UCSD-AML1 (cell line): ENCODE measurements at regions not wholly inside any gene's neighbourhood (a gene's known extent, or its start where the extent isn't known, plus 50 kb on each side); places are given as distances from the start of the nearest gene placed in this dataset.

Experiments
- DNase-seq: peaks from one replicate; lab custom pipeline; 2025; ENCODE audit not compliant: unreplicated experiment; lab: John Stamatoyannopoulos, UW

- DNase-seq = no peak
Measured at GRCh38 chr11:105553025-105553424, 56.8 kb upstream of the GRIA4 start.

DNA sequence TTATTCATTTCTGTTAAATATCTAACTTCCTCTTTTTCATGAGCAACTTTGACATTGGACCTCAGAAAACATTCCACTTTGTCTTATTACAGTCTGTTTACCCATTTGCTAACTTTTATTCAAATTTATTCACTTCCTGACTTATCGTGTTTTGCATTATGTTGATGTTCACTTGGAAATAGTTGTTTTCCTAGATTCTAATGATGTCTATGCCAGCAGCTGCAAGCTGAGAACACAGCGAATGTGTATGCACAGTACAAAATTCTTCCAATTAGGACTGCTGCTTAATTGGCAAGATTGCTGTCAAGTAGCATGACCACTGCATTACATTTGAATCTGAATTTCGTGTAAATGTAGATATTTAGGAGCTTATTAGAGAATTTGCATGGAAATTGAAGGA is 61.5 kb upstream of the GRIA4 start:
- no peak for DNase-seq

- DNase-seq = no peak
Measured at GRCh38 chr11:105538588-105538987, 71.3 kb upstream of the GRIA4 start.

- DNase-seq = no peak
Measured at GRCh38 chr11:105537531-105537930, 72.3 kb upstream of the GRIA4 start.

GRCh38 chr11:105524286-105524685 is 85.6 kb upstream of the GRIA4 start:
- DNase-seq = no peak

DNA sequence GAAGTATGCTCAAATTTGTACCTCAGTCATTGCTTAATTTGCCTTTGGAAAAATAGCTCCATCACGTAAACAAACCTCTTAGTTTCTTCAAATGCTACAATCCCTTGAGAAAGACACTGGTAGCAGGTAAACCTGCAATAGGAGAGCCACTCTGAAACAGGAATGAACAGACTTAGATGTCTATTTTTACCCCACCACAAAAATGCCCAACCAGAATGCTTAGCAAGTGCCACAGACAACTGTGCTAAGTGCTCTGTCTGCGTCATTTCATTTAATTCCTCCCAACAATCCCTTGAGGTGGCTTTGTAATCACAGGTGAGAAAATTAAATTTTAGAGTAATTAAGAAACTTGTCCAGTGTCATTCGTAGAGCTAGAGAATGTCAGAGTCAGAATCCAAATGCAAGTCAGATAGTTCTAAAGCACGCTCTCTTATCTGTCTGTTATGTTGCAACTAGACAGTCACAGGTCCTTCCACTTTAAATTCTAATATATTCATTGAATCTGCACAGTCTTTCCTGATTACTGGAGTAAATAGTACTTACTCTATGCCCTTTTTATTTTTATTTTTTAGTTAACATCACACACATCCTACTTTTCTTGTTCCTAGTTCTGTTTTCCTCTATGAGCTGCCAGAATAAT is 89.0 kb upstream of the GRIA4 start:
- DNase-seq = no peak

- DNase-seq = no peak
Measured at GRCh38 chr11:105507496-105508254, 102.2 kb upstream of the GRIA4 start.

DNA sequence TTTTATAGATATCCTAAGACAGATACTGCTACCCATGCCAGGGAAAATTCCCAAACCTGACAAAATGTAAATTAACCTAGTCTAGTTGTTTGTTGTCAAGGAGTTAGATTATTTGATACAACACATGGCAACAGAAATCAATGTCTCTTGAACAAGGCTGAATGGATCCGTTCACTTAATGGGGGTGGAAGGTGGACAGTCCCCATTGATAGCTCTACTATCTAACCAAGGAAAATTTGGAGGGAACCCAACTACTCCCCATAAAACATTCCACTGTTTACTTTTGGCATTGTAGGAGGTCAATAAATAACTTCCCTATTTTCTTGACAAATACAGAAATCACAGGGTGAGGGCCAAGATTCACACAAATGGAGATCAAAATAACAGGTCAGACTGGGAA is 117.9 kb upstream of the GRIA4 start:
- DNase-seq = no peak

GRCh38 chr11:105491394-105491793 is 118.5 kb upstream of the GRIA4 start:
- DNase-seq = no peak

DNA sequence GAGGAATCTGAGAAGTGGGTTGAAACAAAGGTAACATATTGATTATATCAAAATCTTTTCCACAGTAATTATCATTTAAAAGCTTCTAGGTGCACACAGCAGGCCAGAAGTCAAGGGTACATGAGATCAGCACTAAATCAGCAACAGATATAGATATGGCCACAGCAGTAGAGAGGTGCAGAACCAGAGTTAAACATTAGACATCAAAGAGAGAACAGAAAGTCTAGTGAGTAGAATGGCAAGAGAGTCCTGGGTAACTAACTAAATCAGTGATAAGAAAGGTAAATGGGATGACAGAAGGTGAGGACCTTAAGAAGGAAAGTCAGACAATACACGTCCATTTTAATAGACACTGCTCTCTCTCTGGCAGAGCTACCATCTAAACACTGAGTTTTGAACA is 119.5 kb upstream of the GRIA4 start:
- DNase-seq = no peak

DNA sequence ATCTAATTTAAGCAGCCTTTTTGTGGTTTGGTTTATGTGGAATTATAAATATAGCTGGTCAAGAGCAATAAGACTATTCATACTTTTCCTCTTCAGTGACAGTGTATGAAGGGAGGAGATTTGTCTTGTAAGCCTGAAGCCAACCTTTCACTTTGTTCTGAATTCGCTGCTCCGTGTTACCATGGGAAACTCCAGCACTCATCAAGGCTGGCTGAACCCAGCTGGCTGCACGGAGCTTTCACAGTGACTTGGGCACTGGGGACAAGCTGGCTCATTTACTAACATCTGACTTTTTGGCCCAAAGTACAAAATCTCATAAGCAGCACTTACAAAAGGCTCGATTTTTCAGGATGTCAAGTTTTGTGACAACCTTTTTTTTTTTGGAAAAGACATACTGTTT is 120.4 kb upstream of the GRIA4 start:
- DNase-seq = no peak

DNA sequence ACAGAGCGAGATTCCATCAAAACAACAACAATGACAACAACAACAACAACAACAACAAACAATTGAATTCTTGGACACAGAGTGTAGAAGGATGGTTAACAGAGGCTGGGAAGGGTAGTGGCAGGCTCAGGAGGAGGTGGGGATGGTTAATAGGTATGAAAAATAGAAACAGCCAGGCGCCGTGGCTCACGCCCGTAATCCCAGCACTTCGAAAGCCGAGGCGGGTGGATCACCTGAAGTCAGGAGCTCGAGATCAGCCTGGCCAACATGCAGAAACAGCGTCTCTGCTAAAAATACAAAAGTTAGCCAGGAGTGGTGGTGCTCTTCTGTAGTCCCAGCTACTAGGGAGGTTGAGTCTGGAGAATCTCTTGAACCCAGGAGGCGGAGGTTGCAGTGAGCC is 122.9 kb upstream of the GRIA4 start:
- DNase-seq = no peak

GRCh38 chr11:105469931-105470330 is 139.9 kb upstream of the GRIA4 start:
- DNase-seq = no peak

GRCh38 chr11:105468154-105468553 is 141.7 kb upstream of the GRIA4 start:
- DNase-seq = no peak

DNA sequence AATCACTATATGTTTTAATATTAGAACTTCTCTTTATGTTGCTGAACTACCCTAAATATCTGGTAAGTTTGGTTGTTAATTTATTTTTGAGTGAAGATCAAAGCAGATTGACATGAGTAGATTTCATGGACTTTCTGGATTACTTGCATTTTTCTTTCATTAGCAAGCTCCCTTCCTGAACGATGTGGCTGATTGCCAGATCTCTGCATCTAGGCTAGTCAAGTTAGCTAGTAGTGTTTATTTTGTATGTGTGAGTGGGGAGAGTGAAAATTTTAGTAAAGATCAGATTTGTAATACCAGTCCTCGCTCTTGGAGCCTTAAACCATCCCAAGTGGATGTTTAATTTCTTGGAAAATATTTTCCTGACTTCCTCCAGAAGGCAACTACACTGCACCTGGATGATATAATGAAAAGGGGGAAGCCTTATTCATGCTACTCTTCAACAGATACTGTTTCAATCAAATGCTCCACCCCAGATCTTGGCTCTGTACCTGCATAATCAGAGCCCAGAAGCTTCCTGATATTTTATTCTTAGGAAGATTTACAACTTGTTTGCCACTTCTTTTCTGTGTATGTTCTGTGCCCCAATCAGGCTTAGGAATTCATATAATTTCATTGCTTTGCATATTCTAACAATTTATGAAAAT is 143.2 kb upstream of the GRIA4 start:
- no peak for DNase-seq

DNA sequence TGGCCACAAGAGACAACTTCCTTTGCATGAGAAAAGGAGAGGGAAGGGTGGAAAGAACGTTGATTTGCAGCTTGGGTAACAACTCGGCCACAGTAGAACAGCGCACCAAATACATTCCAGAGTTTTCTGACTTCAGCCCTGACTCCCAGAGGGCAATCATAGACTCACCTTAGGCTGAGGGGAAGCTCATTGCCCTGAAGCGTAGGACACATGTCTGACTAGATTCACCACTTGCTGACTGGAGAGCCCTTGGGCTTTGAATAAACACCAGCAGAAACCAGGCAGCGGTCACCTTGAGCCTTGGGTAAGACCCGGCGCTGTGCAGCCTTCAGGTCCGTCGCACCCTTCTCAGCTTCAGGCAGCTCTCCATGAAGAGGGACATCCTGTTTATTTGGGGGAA is 151.8 kb upstream of the GRIA4 start:
- DNase-seq = no peak

- DNase-seq = no peak
Measured at GRCh38 chr11:105456950-105457349, 152.9 kb upstream of the GRIA4 start.

DNA sequence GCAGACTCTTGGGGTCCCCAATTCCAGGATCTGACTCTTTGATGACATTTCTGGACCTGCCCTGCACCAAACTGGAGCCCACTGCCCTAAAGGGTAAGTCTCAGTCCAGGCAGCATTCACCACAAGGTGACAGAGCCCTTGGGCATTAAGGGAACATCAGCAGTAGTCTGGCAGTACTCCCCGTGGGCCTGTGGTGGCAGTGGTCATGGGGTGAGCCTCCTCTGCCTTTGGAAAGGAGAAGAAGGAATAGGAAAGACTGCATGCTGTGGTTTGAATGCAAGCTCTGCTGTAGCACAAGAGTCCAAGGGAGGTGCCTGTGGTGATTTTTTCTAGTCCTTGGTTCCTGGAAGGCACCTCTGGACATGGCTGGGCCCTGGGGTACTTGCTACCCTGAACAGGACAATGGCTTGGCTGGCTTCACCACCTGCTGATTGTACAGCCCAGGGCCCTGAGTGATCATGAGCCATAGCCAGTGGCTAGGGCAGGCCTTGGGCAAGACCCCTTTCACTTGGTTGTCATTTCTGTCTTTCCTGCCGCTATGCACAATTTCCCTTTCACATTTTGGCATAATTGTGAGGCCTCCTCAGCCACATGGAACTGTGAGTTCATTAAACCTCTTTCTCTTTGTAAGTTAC is 160.7 kb upstream of the GRIA4 start:
- peak; percentile 8 for DNase-seq

DNA sequence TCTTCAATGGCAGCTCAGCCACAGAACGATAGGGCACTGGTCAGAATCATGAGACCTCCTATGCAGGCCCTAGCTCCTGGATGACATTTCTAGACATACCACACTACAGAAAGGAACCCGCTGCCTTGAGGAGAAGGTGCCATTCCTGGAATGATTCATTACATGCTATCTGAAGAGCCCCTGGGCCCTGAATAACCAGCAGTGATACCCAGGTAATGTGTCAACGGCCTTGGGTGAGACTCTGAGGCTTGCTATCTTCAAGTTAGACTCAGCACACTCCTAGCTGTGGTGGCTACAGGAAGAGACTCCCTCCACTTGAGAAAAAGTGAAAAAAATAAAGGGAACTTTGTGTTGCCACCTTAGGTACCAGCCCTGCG is 161.2 kb upstream of the GRIA4 start:
- no peak for DNase-seq

DNA sequence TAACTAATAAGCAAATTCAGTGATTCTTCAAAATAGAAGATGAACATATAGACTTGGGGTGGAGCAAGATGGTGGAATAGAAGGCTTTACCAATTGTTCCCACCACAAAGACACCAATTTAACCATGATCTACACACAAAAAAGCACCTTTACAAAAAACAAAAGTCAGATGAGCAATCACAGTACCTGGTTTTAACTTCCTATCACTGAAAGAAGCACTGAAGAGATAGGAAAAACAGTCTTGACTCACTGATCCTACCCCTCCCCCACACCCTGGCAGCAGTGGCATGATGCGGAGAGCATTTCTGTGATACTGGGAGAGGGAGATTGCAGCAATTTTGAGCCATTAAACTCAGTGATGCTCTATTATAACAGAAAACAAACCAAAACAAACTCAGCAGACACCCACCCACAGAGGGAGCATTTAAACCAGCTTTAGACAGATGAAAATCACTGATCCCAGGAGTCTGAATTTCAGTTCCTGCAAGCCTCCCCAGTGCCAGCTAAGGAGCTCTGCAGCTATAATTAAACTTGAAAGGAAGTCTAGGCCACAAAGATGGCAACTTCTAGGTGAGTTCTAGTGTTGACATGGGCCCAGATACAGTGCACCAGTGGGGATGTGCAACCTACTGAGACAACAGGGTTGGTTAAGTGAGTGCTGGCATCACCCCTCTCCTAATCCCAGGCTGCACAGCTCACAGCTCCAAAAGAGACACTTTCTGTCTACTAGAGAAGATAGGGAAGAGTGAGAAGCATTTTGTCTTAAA is 161.8 kb upstream of the GRIA4 start:
- no peak for DNase-seq

DNA sequence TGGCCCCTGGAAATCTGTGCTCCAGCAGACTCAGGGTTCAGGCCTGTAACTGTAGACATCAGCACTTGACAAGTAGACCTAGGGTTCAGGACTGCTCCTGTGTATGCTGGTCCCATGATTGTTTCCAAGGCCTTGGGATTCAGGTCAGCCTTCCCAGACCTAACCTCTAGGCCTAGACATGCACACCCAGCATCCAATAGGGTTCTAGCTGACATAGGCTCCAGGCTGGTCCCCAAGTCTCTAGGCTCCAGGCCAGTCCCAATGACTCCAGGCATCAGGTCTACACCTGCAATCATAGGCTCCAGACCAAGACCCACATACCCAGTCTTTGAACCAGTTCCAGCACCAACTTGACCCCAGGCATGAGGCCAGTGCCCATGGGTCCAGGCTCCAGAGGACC is 166.2 kb upstream of the GRIA4 start:
- DNase-seq = no peak
